ENCODE measurements at regions not wholly inside any gene's neighbourhood (a gene's known extent, or its start where the extent isn't known, plus 50 kb on each side); places are given as distances from the start of the nearest gene placed in this dataset.

- Histone ChIP-seq H3K79me1 (ENCODE audit: low read depth, low read length) (no peaks in the 10 kb centered on the region), H3K4ac (replicated peaks; ENCODE audit: insufficient read length, low read depth, low read length) (no peak overlapping the region), H3K14ac (ENCODE audit: insufficient read length) (no peak overlapping the region), H3K27ac (ENCODE audit: low read depth, low read length) (no peak overlapping the region), H3K9me3 (ENCODE audit: insufficient read depth in 2 of 2, low read depth in 1 of 2, low read length in 1 of 2) (no peaks in the 10 kb centered on the region), H3K4me2 (ENCODE audit: insufficient read depth in 1 of 2, low read depth in 2 of 2, low read length in 2 of 2) (no peak overlapping the region), H3K36me3 (ENCODE audit: control insufficient read depth in 2 of 4, insufficient read depth in 4 of 4, low read length in 3 of 4) (no peaks in the 10 kb centered on the region), H2BK15ac (ENCODE audit: low read length) (no peak overlapping the region), H4K8ac (ENCODE audit: extremely low read depth, insufficient read depth, low read length) (no peak overlapping the region), H3K23me2 (ENCODE audit: low read depth, low read length) (no peaks in the 10 kb centered on the region), H3K4me1 (replicated peaks in 1 of 4; ENCODE audit: control insufficient read depth in 3 of 4, insufficient read depth in 4 of 4, low read length in 3 of 4) (no peaks in the 10 kb centered on the region), H2AK5ac (ENCODE audit: low read depth, low read length) (no peak overlapping the region), H4K5ac (ENCODE audit: insufficient read length, low read depth, low read length) (no peak overlapping the region), H3K56ac (replicated peaks; ENCODE audit: insufficient read length, low read depth, low read length) (no peak overlapping the region), H2BK5ac (ENCODE audit: low read depth, low read length) (no peak overlapping the region), H4K91ac (replicated peaks; ENCODE audit: insufficient read length, low read length) (no peak overlapping the region), H4K20me1 (replicated peaks in 1 of 2; ENCODE audit: control insufficient read depth in 1 of 2, insufficient read depth in 2 of 2, low read length in 2 of 2) (no peaks in the 10 kb centered on the region), H2BK120ac (replicated peaks; ENCODE audit: low read depth, low read length) (no peak overlapping the region), H2AFZ (ENCODE audit: low read length) (no peak overlapping the region), H3K18ac (ENCODE audit: extremely low read depth, low read length) (no peak overlapping the region), H3K23ac (ENCODE audit: insufficient read length) (no peak overlapping the region), H3K27me3 (replicated peaks in 1 of 4; ENCODE audit: control insufficient read depth in 3 of 4, extremely low read depth in 1 of 4, insufficient read depth in 3 of 4, low read length in 3 of 4) (no peaks in the 10 kb centered on the region), H3K4me3 (ENCODE audit: extremely low read depth in 1 of 4, insufficient read depth in 2 of 4, low read depth in 3 of 4, low read length in 4 of 4) (no peak overlapping the region), H3K79me2 (ENCODE audit: control insufficient read depth in 1 of 2, insufficient read depth in 2 of 2, low read length in 2 of 2) (no peaks in the 10 kb centered on the region), H3K9ac (replicated peaks in 1 of 4; ENCODE audit: extremely low read depth in 1 of 4, low read depth in 3 of 4, low read length in 3 of 4) (no peak overlapping the region), H2BK12ac (ENCODE audit: low read depth, low read length) (no peak overlapping the region), H2BK20ac (ENCODE audit: low read length) (no peak overlapping the region)
- CTCF ChIA-PET (ENCODE audit: partially characterized antibody) = no interaction called here
- FAIRE-seq (no peak), DNase-seq (ENCODE audit: low read depth in 1 of 2, low spot score in 2 of 2) (no peak)
- 91% methylated on average over 2 of the region's 2 CpGs; no CpG with 5 or more reads in 1 of the 2 experiments for WGBS, 2 experiments (ENCODE audit: extremely low coverage in 1 of 2, insufficient coverage in 1 of 2, insufficient read length in 1 of 2, insufficient replicate concordance in 2 of 2, low coverage in 1 of 2, low lambda C conversion rate in 2 of 2, missing lambda C conversion rate in 1 of 2)
- POLR2A ChIA-PET (ENCODE audit: partially characterized antibody) = no interaction called here
- no peak for TF ChIP-seq JUN (IDR thresholded peaks at IDR 0.05; ENCODE audit: low read depth, low read length)
- TF ChIP-seq SIRT6 (IDR thresholded peaks at IDR 0.05; ENCODE audit: low read length) = no peak
- TF ChIP-seq CTCF (IDR thresholded peaks at IDR 0.05; ENCODE audit: control extremely low read depth in 1 of 3, insufficient read depth in 1 of 3, low read depth in 1 of 3, low read length in 3 of 3) = no peak
- no peak for TF ChIP-seq TCF12 (IDR thresholded peaks at IDR 0.05; ENCODE audit: low read depth, low read length)
- no peak for TF ChIP-seq EZH2 (IDR thresholded peaks at IDR 0.05; ENCODE audit: low read depth, low read length, severe bottlenecking)
- TF ChIP-seq SIN3A (conservative IDR thresholded peaks at IDR 0.05 in 1 of 2, IDR thresholded peaks at IDR 0.05 in 1 of 2; ENCODE audit: low read depth in 1 of 2, low read length in 2 of 2) = no peak
- no peak for TF ChIP-seq E2F6 (IDR thresholded peaks at IDR 0.05)
- TF ChIP-seq POLR2A (IDR thresholded peaks at IDR 0.05; ENCODE audit: control extremely low read depth in 1 of 2, low read depth in 2 of 2, low read length in 2 of 2) = no peak
- no peak for TF ChIP-seq ATF3 (IDR thresholded peaks at IDR 0.05; ENCODE audit: insufficient read depth, low read depth, low read length)
- TF ChIP-seq PHF8 (conservative IDR thresholded peaks at IDR 0.05; ENCODE audit: low read depth, low read length) = no peak
- TF ChIP-seq BACH1 (IDR thresholded peaks at IDR 0.05; ENCODE audit: low read length) = no peak
- TF ChIP-seq JUND (IDR thresholded peaks at IDR 0.05; ENCODE audit: low read length) = no peak
Measured at GRCh38 chr2:142650601-142651000, 226.9 kb upstream of the KYNU start.

Measured in H1 (cell line).